22Rv1 (cell line): ENCODE measurements at regions not wholly inside any gene's neighbourhood (a gene's known extent, or its start where the extent isn't known, plus 50 kb on each side); places are given as distances from the start of the nearest gene placed in this dataset.

Experiments used
- CTCF ChIP-seq: fragments of 450-650 bp; IDR thresholded peaks from 2 replicates; pipeline ENCODE4 v1.5.1; 2017; ENCODE audit warnings: mild to moderate bottlenecking
- ZFX ChIP-seq: fragments of 450-650 bp; IDR thresholded peaks from 2 replicates; pipeline ENCODE4 v1.6.1; 2017; ENCODE audit warnings: antibody characterized with exemption, borderline replicate concordance

DNA sequence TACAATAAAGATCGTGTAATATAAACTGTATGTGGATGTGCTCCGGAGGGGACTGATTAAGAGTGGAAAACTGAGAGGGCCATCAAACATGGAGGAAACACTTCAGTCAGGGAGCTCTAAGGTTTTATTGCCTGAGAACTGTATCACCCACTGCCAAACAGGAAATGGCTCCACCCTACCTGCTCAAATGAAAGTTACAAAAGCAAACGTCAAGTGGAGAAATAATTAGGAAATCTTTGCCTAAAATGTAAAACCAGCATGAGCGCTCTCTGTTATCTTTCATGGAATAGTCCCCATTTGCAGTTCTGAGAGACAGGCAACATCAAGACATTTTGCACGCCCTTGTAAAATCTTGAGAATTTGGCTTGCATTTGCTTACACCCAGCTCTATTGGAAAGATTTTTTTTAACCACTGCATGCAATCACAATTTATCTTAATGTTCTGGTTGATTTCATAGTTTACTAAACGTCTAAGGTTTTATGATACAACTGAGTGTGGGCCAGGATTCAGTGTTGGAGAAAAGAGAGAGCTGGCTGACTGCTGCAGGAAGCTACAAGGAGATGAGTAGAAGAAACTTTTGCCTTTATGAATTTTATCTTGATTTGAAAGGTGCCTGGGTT, 344.0 kb upstream of the PRICKLE1 start:
- TF ChIP-seq CTCF (no peak), ZFX (no peak)
